ENCODE measurements at regions not wholly inside any gene's neighbourhood (a gene's known extent, or its start where the extent isn't known, plus 50 kb on each side); places are given as distances from the start of the nearest gene placed in this dataset.

- no peak for DNase-seq (ENCODE audit: extremely low spot score in 2 of 2)
- H3K4me1 ChIP-seq, result no peaks in the 10 kb centered on the region
- no peak for TF ChIP-seq POLR2AphosphoS5 (IDR thresholded peaks at IDR 0.05; ENCODE audit: insufficient read depth in 1 of 2, low read depth in 1 of 2)
- no peak for TF ChIP-seq POLR2A (IDR thresholded peaks at IDR 0.05)
- TF ChIP-seq CTCF (IDR thresholded peaks at IDR 0.05), result no peak
- intact Hi-C loops (cut with DNase I), result no loop called here
- H3K36me3 ChIP-seq, result no peaks in the 10 kb centered on the region
- H3K27me3 ChIP-seq, result no peaks in the 10 kb centered on the region
- H3K4me3 ChIP-seq, result no peak overlapping the region
- peaks cover 15% of the 10 kb centered on the region for H3K9me3 ChIP-seq
- no peak overlapping the region for H3K27ac ChIP-seq
These were observed 323.3 kb upstream of the PDGFD start for GRCh38 chr11:104487046-104487806.

GRCh38 chr11:104484804-104485554 is 321.0 kb upstream of the PDGFD start:
- Histone ChIP-seq H3K4me3 (no peak overlapping the region), H3K27me3 (no peaks in the 10 kb centered on the region), H3K27ac (no peak overlapping the region), H3K4me1 (no peaks in the 10 kb centered on the region), H3K9me3 (peaks cover 6% of the 10 kb centered on the region), H3K36me3 (no peaks in the 10 kb centered on the region)
- intact Hi-C loops (cut with DNase I), result no loop called here
- TF ChIP-seq CTCF (IDR thresholded peaks at IDR 0.05), result no peak
- no peak for TF ChIP-seq POLR2A (IDR thresholded peaks at IDR 0.05)
- no peak for TF ChIP-seq POLR2AphosphoS5 (IDR thresholded peaks at IDR 0.05; ENCODE audit: insufficient read depth in 1 of 2, low read depth in 1 of 2)
- DNase-seq (ENCODE audit: extremely low spot score in 2 of 2), result no peak

- TF ChIP-seq POLR2A (IDR thresholded peaks at IDR 0.05), result no peak
- Histone ChIP-seq H3K36me3 (no peaks in the 10 kb centered on the region), H3K27ac (no peak overlapping the region), H3K9me3 (no peaks in the 10 kb centered on the region), H3K4me1 (no peaks in the 10 kb centered on the region), H3K4me3 (no peak overlapping the region), H3K27me3 (no peaks in the 10 kb centered on the region)
- no peak for DNase-seq (ENCODE audit: extremely low spot score in 2 of 2)
- intact Hi-C loops (cut with DNase I), result no loop called here
These were observed 313.0 kb upstream of the PDGFD start for GRCh38 chr11:104476898-104477297.

DNA sequence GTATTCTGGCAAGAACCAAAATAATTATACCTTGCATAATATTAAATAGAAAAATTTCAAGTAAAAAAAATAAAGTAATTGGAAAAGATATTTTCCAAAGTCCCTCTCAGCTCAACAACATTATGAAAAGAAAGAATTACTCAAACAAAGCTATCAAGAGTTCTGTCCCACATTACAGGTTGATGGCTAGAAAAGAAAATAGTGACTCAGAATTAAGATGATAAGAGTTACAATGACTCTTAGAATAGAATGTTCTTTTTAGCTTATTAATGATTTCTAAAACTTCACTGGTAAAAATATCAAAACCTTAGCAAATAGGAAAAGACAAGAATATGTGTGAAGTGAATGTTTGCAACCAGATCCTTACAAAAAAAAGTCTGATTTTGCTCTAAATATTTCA is 312.5 kb upstream of the PDGFD start:
- Histone ChIP-seq H3K4me3 (no peak overlapping the region), H3K27ac (no peak overlapping the region), H3K4me1 (no peaks in the 10 kb centered on the region), H3K9me3 (no peaks in the 10 kb centered on the region), H3K36me3 (no peaks in the 10 kb centered on the region), H3K27me3 (no peaks in the 10 kb centered on the region)
- DNase-seq (ENCODE audit: extremely low spot score in 2 of 2), result no peak
- TF ChIP-seq POLR2A (IDR thresholded peaks at IDR 0.05) (no peak), POLR2AphosphoS5 (IDR thresholded peaks at IDR 0.05; ENCODE audit: insufficient read depth in 1 of 2, low read depth in 1 of 2) (no peak), CTCF (IDR thresholded peaks at IDR 0.05) (no peak)
- intact Hi-C loops (cut with DNase I), result no loop called here

DNA sequence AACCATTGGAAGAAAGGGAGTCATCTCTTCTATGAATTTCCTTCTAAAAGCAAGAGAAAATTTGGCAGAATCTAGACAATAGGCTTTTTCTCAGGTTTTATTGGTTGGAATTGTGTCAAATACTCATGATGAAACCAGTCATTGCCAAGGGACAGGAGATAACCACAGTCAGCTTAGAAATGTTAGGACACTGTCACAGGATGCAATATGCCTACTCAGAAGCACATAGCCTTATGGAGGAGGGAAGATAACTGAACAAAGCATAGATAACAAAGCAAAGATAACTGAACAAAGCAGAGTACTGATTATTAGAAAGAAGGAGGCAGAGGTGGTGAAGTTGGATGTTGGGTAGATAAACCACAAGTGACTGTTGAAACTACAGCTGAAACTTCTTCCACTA is 303.5 kb upstream of the PDGFD start:
- Histone ChIP-seq H3K4me1 (no peaks in the 10 kb centered on the region), H3K9me3 (no peaks in the 10 kb centered on the region), H3K27ac (no peak overlapping the region), H3K27me3 (no peaks in the 10 kb centered on the region), H3K36me3 (no peaks in the 10 kb centered on the region), H3K4me3 (no peak overlapping the region)
- no peak for DNase-seq (ENCODE audit: extremely low spot score in 2 of 2)
- intact Hi-C loops (cut with DNase I), result no loop called here
- TF ChIP-seq POLR2AphosphoS5 (IDR thresholded peaks at IDR 0.05; ENCODE audit: insufficient read depth in 1 of 2, low read depth in 1 of 2) (no peak), POLR2A (IDR thresholded peaks at IDR 0.05) (no peak), CTCF (IDR thresholded peaks at IDR 0.05) (no peak)
